Prostate gland (tissue), 2 donors: ENCODE measurements at regions not wholly inside any gene's neighbourhood (a gene's known extent, or its start where the extent isn't known, plus 50 kb on each side); places are given as distances from the start of the nearest gene placed in this dataset.

Experiments
- DNase-seq: peaks from one replicate; pipeline ENCODE4 v3.0.0-alpha.2; 2019; ENCODE audit warnings: low spot score
- H3K27ac ChIP-seq, 2 donors: fragments of 200-600 bp; sonication (generic); 2 replicates each; pipeline ENCODE4 v1.5.1; 2017 to 2019
- H3K27me3 ChIP-seq: fragments of 200-600 bp; sonication (generic); replicated peaks from 2 replicates; pipeline ENCODE4 v1.5.1; 2019; ENCODE audit not compliant: insufficient read depth
- H3K36me3 ChIP-seq, 2 donors: fragments of 200-600 bp; sonication (generic); 1 replicate in 1 of 2; 2 replicates in 1 of 2; pipeline versions ENCODE4 v1.5.1 to v1.8.1; 2017 to 2019
- H3K4me1 ChIP-seq: fragments of 200-600 bp; sonication (generic); replicated peaks from 2 replicates; pipeline ENCODE4 v1.5.1; 2019
- H3K4me3 ChIP-seq, 2 donors: fragments of 200-600 bp; sonication (generic); 2 replicates each; pipeline ENCODE4 v1.5.1; 2017 to 2019
- H3K9me3 ChIP-seq: fragments of 200-600 bp; sonication (generic); 2 replicates; pipeline ENCODE4 v1.5.1; 2017
- POLR2A ChIP-seq: fragments of 450-650 bp; IDR thresholded peaks from one replicate; pipeline ENCODE4 v1.6.1; 2016; ENCODE audit warnings: antibody characterized with exemption, mild to moderate bottlenecking
- POLR2AphosphoS5 ChIP-seq: sonication (generic); formaldehyde crosslinking; IDR thresholded peaks from one replicate; pipeline ENCODE4 v1.6.1; 2017; ENCODE audit warnings: antibody characterized with exemption
- WGBS: methylation state at CpG from one replicate; pipeline ENCODE4 v1.1.5; 2018; 5-methylcytosine and 5-hydroxymethylcytosine counted together
- intact Hi-C: fragments of 100-400 bp; cut with DNase I; formaldehyde crosslinking; loops from one replicate; pipeline ENCODE4 v1.14.2; 2022
- TF ChIP-seq, protein P1 (sequence below), 4 experiments: fragments of 200-600 bp in 2 of 4; fragments of 450-650 bp in 2 of 4; sonication (generic) in 2 of 4; IDR thresholded peaks; 1 replicate in 3 of 4; 2 replicates in 1 of 4; pipeline ENCODE4 v1.5.1; 2016 to 2019; ENCODE audit warnings: antibody characterized with exemption in 4 of 4, mild to moderate bottlenecking in 2 of 4, moderate library complexity in 2 of 4

DNA sequence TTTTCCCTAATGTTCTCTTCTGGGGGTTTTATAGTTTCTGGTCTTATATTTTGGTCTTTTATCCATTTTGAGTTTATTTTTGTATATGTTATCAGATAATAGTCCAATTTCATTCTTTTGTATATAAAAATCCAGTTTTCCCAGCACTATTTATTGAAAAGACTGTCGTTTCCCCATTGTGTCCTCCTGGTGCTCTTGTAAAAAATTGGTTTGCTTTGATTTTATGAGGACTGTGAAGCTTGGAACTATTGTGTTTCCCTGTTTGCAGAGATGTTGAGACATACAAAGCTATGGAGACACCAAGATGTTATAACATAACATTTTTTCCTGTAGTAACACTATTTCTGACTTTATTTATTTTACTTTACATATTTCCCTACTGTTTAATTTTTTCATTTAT is 163.3 kb upstream of the TUT7 start:
- H3K9me3 ChIP-seq = no peaks in the 10 kb centered on the region
- no peak overlapping the region for H3K4me3 ChIP-seq
- no peak for DNase-seq
- no peaks in the 10 kb centered on the region for H3K36me3 ChIP-seq
- no peaks in the 10 kb centered on the region for H3K27me3 ChIP-seq
- TF ChIP-seq, protein P1, sequence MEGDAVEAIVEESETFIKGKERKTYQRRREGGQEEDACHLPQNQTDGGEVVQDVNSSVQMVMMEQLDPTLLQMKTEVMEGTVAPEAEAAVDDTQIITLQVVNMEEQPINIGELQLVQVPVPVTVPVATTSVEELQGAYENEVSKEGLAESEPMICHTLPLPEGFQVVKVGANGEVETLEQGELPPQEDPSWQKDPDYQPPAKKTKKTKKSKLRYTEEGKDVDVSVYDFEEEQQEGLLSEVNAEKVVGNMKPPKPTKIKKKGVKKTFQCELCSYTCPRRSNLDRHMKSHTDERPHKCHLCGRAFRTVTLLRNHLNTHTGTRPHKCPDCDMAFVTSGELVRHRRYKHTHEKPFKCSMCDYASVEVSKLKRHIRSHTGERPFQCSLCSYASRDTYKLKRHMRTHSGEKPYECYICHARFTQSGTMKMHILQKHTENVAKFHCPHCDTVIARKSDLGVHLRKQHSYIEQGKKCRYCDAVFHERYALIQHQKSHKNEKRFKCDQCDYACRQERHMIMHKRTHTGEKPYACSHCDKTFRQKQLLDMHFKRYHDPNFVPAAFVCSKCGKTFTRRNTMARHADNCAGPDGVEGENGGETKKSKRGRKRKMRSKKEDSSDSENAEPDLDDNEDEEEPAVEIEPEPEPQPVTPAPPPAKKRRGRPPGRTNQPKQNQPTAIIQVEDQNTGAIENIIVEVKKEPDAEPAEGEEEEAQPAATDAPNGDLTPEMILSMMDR (IDR thresholded peaks at IDR 0.05) = no peak
- peak; percentile 66 for TF ChIP-seq POLR2AphosphoS5
- no peak for TF ChIP-seq POLR2A
- intact Hi-C loops = no loop called here
- H3K4me1 ChIP-seq = no peaks in the 10 kb centered on the region
- H3K27ac ChIP-seq = peak overlapping the region; percentile 6 to 17
- 25% methylated on average over 1 of the region's 1 CpG for WGBS

DNA sequence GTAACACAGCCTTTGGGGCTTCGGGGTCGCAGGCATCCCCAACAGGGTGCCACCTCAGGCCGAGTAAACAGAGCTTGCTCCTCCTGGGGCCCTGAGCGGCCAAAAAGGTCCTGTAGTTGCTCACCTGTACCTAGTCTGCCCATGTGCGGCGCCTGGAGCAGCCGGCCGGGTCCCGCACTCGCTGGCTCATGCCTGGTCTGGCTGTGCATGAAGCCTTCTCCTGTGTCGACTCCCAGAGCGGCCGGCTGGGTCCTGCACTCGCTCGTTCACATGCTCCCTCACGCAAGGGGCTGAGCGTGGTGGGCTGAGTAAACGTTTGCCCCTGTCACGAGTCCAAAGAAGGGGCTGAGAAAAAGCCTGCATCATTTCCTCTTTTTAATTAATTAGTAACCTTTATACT is 162.4 kb upstream of the TUT7 start:
- H3K27ac ChIP-seq = no peak overlapping the region
- intact Hi-C loops = no loop called here
- H3K9me3 ChIP-seq = no peaks in the 10 kb centered on the region
- no peak for DNase-seq
- no peaks in the 10 kb centered on the region for H3K27me3 ChIP-seq
- no peak overlapping the region for H3K4me3 ChIP-seq
- no peaks in the 10 kb centered on the region for H3K36me3 ChIP-seq
- H3K4me1 ChIP-seq = no peaks in the 10 kb centered on the region
- 90% methylated on average over 19 of the region's 19 CpGs for WGBS
- no peak for TF ChIP-seq POLR2AphosphoS5
- TF ChIP-seq, protein P1 (IDR thresholded peaks at IDR 0.05) = no peak
- no peak for TF ChIP-seq POLR2A

DNA sequence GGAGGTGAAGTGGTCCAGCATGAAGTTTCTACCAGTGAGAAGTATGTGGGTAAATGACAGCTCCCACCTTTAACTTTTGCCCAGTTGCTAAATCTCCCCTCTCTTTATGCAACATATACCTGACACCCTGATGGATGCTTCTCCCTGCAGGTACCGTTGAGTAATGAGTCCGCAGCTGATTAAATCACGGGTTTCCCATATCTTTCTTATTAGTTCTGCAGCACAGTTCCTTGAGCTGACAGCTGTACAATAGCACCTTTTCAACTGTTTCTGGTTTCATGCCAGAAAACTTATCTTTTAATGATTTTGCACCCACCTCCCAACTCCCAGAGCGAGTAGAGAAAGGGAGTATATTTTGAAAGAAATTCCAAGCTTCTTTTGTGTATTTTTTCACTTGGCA is 161.0 kb upstream of the TUT7 start:
- DNase-seq = no peak
- H3K27me3 ChIP-seq = no peaks in the 10 kb centered on the region
- H3K27ac ChIP-seq = no peak overlapping the region
- no peaks in the 10 kb centered on the region for H3K4me1 ChIP-seq
- intact Hi-C loops = no loop called here
- TF ChIP-seq POLR2AphosphoS5 = no peak
- TF ChIP-seq POLR2A = no peak
- TF ChIP-seq, protein P1 (IDR thresholded peaks at IDR 0.05) = no peak
- H3K9me3 ChIP-seq = no peaks in the 10 kb centered on the region
- 22% methylated on average over 4 of the region's 4 CpGs for WGBS
- no peaks in the 10 kb centered on the region for H3K36me3 ChIP-seq
- H3K4me3 ChIP-seq = no peak overlapping the region

DNA sequence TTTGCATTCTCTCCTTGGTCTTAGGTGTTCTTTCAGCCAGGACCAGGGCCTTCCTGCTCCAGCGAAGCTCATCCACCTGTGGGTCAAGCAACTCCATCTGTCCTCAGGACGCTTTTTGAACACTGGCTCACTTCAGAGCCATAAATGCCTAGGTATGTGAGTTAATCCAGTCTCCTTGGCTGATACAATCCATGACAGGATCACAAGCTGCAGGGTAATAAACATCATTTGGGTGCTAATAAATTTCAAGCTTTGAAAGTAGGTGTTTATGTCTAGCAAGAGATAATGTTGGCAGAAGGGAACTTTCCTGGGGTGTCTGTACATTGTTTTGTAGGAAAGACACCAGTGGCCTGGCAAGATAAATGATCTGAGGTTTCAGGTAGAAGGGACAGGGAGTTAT is 159.2 kb upstream of the TUT7 start:
- WGBS = 84% methylated on average over 2 of the region's 2 CpGs
- Histone ChIP-seq H3K27ac (no peak overlapping the region), H3K4me3 (no peak overlapping the region), H3K36me3 (no peaks in the 10 kb centered on the region), H3K27me3 (no peaks in the 10 kb centered on the region), H3K4me1 (no peaks in the 10 kb centered on the region), H3K9me3 (no peaks in the 10 kb centered on the region)
- DNase-seq = no peak
- TF ChIP-seq POLR2A = no peak
- no peak for TF ChIP-seq POLR2AphosphoS5
- TF ChIP-seq, protein P1 (IDR thresholded peaks at IDR 0.05) = no peak
- intact Hi-C loops = no loop called here

DNA sequence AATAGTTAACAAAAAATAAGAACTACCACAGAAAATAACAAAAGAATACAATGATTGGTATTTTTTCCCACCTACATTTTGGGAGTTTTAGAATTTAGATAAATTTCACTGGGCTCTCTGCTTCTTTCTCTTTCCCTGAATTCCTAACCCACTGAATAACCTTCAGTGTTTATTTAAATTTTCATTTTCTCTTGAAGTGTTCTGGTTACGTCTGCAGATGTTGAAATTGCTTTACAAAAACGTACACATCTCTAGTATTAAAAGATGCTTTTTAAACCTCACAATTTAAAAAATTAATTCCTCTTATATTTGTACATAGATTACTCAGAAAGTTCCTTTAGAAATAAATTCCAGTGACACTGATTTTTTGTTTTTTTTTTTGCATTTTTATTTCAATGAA is 158.7 kb upstream of the TUT7 start:
- WGBS = 85% methylated on average over 2 of the region's 2 CpGs
- intact Hi-C loops = no loop called here
- no peak for DNase-seq
- Histone ChIP-seq H3K9me3 (no peaks in the 10 kb centered on the region), H3K36me3 (no peaks in the 10 kb centered on the region), H3K27ac (no peak overlapping the region), H3K4me1 (no peaks in the 10 kb centered on the region), H3K4me3 (no peak overlapping the region), H3K27me3 (no peaks in the 10 kb centered on the region)
- TF ChIP-seq POLR2AphosphoS5 (no peak), POLR2A (no peak)
- TF ChIP-seq, protein P1 (IDR thresholded peaks at IDR 0.05) = no peak
